Mesothelial cell of epicardium (in vitro differentiated cells): ENCODE measurements at regions not wholly inside any gene's neighbourhood (a gene's known extent, or its start where the extent isn't known, plus 50 kb on each side); places are given as distances from the start of the nearest gene placed in this dataset.

ENCODE experiments used
- DNase-seq, 2 experiments: peaks; one replicate each; pipeline ENCODE4 v3.0.0; 2021; ENCODE audit warnings: low spot score in 2 of 2; ENCODE audit not compliant: unreplicated experiment in 2 of 2
- H3K27ac Mint-ChIP-seq: 2 replicates; pipeline ENCODE4 v1.8.0; 2021; ENCODE audit warnings: mixed read lengths
- H3K27me3 Mint-ChIP-seq: 2 replicates; pipeline ENCODE4 v1.8.0; 2021; ENCODE audit warnings: low read depth, mixed read lengths
- H3K36me3 Mint-ChIP-seq: 2 replicates; pipeline ENCODE4 v1.8.0; 2021; ENCODE audit warnings: mixed read lengths
- H3K4me1 Mint-ChIP-seq: 2 replicates; pipeline ENCODE4 v1.8.0; 2021; ENCODE audit warnings: mixed read lengths
- H3K4me3 Mint-ChIP-seq: 2 replicates; pipeline ENCODE4 v1.8.0; 2021; ENCODE audit warnings: mild to moderate bottlenecking, moderate library complexity, mixed read lengths
- H3K9me3 Mint-ChIP-seq: 2 replicates; pipeline ENCODE4 v1.8.0; 2021; ENCODE audit warnings: mixed read lengths
- CTCF ChIP-seq: fragments of 200-600 bp; sonication (generic); IDR thresholded peaks from one replicate; pipeline ENCODE4 v1.5.0; 2021; ENCODE audit warnings: antibody characterized with exemption; ENCODE audit not compliant: unreplicated experiment

- Mint-ChIP-seq H3K9me3 (peaks cover 6% of the 10 kb centered on the region), H3K4me3 (no peak overlapping the region), H3K27ac (no peak overlapping the region), H3K36me3 (no peaks in the 10 kb centered on the region), H3K4me1 (no peaks in the 10 kb centered on the region), H3K27me3 (peaks cover 33% of the 10 kb centered on the region)
- TF ChIP-seq CTCF = no peak
- DNase-seq = peak in 1 of 2 experiments; percentile 37
Measured at GRCh38 chr6:1039191-1039590, 272.7 kb upstream of the FOXQ1 start.

- Mint-ChIP-seq H3K4me1 (no peaks in the 10 kb centered on the region), H3K9me3 (peaks cover 9% of the 10 kb centered on the region), H3K27ac (no peak overlapping the region), H3K36me3 (no peaks in the 10 kb centered on the region), H3K27me3 (peaks cover 24% of the 10 kb centered on the region), H3K4me3 (no peak overlapping the region)
- peak in 1 of 2 experiments; percentile 11 for DNase-seq
- TF ChIP-seq CTCF = no peak
Measured at GRCh38 chr6:1037430-1038202, 274.3 kb upstream of the FOXQ1 start.

GRCh38 chr6:1035401-1035800, 276.5 kb upstream of the FOXQ1 start:
- peaks cover 15% of the 10 kb centered on the region for H3K9me3 Mint-ChIP-seq
- H3K36me3 Mint-ChIP-seq = no peaks in the 10 kb centered on the region
- TF ChIP-seq CTCF = no peak
- H3K4me1 Mint-ChIP-seq = no peaks in the 10 kb centered on the region
- peaks cover 7% of the 10 kb centered on the region for H3K27me3 Mint-ChIP-seq
- peak in 1 of 2 experiments; percentile 29 for DNase-seq
- no peak overlapping the region for H3K27ac Mint-ChIP-seq
- H3K4me3 Mint-ChIP-seq = no peak overlapping the region

- Mint-ChIP-seq H3K9me3 (peaks cover 24% of the 10 kb centered on the region), H3K4me1 (no peaks in the 10 kb centered on the region), H3K27me3 (peaks cover 7% of the 10 kb centered on the region), H3K27ac (no peak overlapping the region), H3K36me3 (no peaks in the 10 kb centered on the region), H3K4me3 (no peak overlapping the region)
- DNase-seq = no peak
- no peak for TF ChIP-seq CTCF
Measured at GRCh38 chr6:1031720-1032119, 280.2 kb upstream of the FOXQ1 start.

GRCh38 chr6:1029141-1029540, 282.8 kb upstream of the FOXQ1 start:
- TF ChIP-seq CTCF = no peak
- H3K27ac Mint-ChIP-seq = no peak overlapping the region
- peaks cover 11% of the 10 kb centered on the region for H3K27me3 Mint-ChIP-seq
- H3K4me3 Mint-ChIP-seq = no peak overlapping the region
- no peaks in the 10 kb centered on the region for H3K4me1 Mint-ChIP-seq
- H3K36me3 Mint-ChIP-seq = no peaks in the 10 kb centered on the region
- peaks cover 24% of the 10 kb centered on the region for H3K9me3 Mint-ChIP-seq
- DNase-seq = no peak
